ENCODE measurements at regions not wholly inside any gene's neighbourhood (a gene's known extent, or its start where the extent isn't known, plus 50 kb on each side); places are given as distances from the start of the nearest gene placed in this dataset.

- TF ChIP-seq, protein P1, sequence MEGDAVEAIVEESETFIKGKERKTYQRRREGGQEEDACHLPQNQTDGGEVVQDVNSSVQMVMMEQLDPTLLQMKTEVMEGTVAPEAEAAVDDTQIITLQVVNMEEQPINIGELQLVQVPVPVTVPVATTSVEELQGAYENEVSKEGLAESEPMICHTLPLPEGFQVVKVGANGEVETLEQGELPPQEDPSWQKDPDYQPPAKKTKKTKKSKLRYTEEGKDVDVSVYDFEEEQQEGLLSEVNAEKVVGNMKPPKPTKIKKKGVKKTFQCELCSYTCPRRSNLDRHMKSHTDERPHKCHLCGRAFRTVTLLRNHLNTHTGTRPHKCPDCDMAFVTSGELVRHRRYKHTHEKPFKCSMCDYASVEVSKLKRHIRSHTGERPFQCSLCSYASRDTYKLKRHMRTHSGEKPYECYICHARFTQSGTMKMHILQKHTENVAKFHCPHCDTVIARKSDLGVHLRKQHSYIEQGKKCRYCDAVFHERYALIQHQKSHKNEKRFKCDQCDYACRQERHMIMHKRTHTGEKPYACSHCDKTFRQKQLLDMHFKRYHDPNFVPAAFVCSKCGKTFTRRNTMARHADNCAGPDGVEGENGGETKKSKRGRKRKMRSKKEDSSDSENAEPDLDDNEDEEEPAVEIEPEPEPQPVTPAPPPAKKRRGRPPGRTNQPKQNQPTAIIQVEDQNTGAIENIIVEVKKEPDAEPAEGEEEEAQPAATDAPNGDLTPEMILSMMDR (IDR thresholded peaks at IDR 0.05; ENCODE audit: insufficient read depth, low read length, poor library complexity, severe bottlenecking) = no peak
- no peak for DNase-seq (ENCODE audit: low read depth)
- H3K27me3 ChIP-seq (ENCODE audit: control insufficient read depth, insufficient read depth, low read length) = no peaks in the 10 kb centered on the region
- no peak overlapping the region for H3K4me3 ChIP-seq (ENCODE audit: low read depth, low read length)
- H3K36me3 ChIP-seq (ENCODE audit: control insufficient read depth, insufficient read depth, low read length) = no peaks in the 10 kb centered on the region
Observed at GRCh38 chr12:62129291-62129690, 130.9 kb upstream of the USP15 start.

GRCh38 chr12:62130402-62130801, 129.8 kb upstream of the USP15 start:
- DNase-seq (ENCODE audit: low read depth) = no peak
- no peaks in the 10 kb centered on the region for H3K27me3 ChIP-seq (ENCODE audit: control insufficient read depth, insufficient read depth, low read length)
- H3K36me3 ChIP-seq (ENCODE audit: control insufficient read depth, insufficient read depth, low read length) = no peaks in the 10 kb centered on the region
- TF ChIP-seq, protein P1 (IDR thresholded peaks at IDR 0.05; ENCODE audit: insufficient read depth, low read length, poor library complexity, severe bottlenecking) = no peak
- no peak overlapping the region for H3K4me3 ChIP-seq (ENCODE audit: low read depth, low read length)

GRCh38 chr12:62130834-62131552, 129.2 kb upstream of the USP15 start:
- DNase-seq (ENCODE audit: low read depth) = no peak
- Histone ChIP-seq H3K36me3 (ENCODE audit: control insufficient read depth, insufficient read depth, low read length) (no peaks in the 10 kb centered on the region), H3K4me3 (ENCODE audit: low read depth, low read length) (no peak overlapping the region), H3K27me3 (ENCODE audit: control insufficient read depth, insufficient read depth, low read length) (no peaks in the 10 kb centered on the region)
- TF ChIP-seq, protein P1 (IDR thresholded peaks at IDR 0.05; ENCODE audit: insufficient read depth, low read length, poor library complexity, severe bottlenecking) = no peak

- TF ChIP-seq, protein P1 (IDR thresholded peaks at IDR 0.05; ENCODE audit: insufficient read depth, low read length, poor library complexity, severe bottlenecking) = no peak
- no peak for DNase-seq (ENCODE audit: low read depth)
Observed at GRCh38 chr12:62133440-62133839, 126.8 kb upstream of the USP15 start.

DNA sequence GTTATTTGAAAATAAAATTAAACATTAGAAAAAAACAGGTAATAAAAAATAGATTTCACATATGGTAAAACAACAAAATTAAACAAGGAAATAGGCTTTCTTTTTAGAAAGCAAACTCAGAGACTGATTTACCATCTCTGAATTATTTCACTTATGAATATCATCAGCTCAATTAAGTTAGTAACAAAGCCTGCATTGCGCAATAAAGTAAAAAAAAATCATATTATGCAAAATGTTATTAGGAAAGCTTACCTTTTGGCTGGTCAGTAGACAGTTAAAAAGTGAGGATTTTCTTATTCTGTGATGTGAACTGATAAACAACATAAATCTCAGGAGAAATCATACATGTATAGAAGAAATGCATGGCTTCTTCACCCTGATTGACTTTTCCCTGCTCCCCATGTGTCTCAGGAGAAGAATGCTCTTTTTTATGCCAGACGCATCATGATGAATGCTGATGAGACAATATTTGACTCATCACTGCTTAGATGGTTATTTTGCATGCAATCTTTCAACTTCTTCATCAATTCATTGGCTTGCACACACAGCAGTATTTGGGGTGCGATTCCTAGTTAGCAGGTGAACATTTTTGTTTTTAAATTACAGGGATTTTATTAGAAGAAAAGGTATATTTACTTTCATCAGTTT, 124.5 kb upstream of the USP15 start:
- Histone ChIP-seq H3K27me3 (ENCODE audit: control insufficient read depth, insufficient read depth, low read length) (no peaks in the 10 kb centered on the region), H3K36me3 (ENCODE audit: control insufficient read depth, insufficient read depth, low read length) (no peaks in the 10 kb centered on the region), H3K4me3 (ENCODE audit: low read depth, low read length) (no peak overlapping the region)
- TF ChIP-seq, protein P1 (IDR thresholded peaks at IDR 0.05; ENCODE audit: insufficient read depth, low read length, poor library complexity, severe bottlenecking) = no peak
- DNase-seq (ENCODE audit: low read depth) = no peak

More at GRCh38 chr12:62133440-62133839, 126.8 kb upstream of the USP15 start:
- Histone ChIP-seq H3K4me3 (ENCODE audit: low read depth, low read length) (no peak overlapping the region), H3K36me3 (ENCODE audit: control insufficient read depth, insufficient read depth, low read length) (no peaks in the 10 kb centered on the region), H3K27me3 (ENCODE audit: control insufficient read depth, insufficient read depth, low read length) (no peaks in the 10 kb centered on the region)

All from kidney epithelial cell (primary cell).